M059J (cell line): ENCODE measurements at regions not wholly inside any gene's neighbourhood (a gene's known extent, or its start where the extent isn't known, plus 50 kb on each side); places are given as distances from the start of the nearest gene placed in this dataset.
"Not testable (repeated sequence)": the region's sequence is repeated elsewhere in the genome, so short reads cannot be mapped to it uniquely, and the experiment has no call there.

ENCODE experiments used
- DNase-seq: peaks from one replicate; pipeline ENCODE4 v3.0.0-alpha.2; 2012; ENCODE audit warnings: low read depth

- no peak for DNase-seq
Observed at GRCh38 chr3:28033059-28033784, 208.2 kb upstream of the CMC1 start.

- no peak for DNase-seq
Observed at GRCh38 chr3:28036599-28037575, 204.5 kb upstream of the CMC1 start.

GRCh38 chr3:28039234-28039633 lies 202.2 kb upstream of the CMC1 start:
- DNase-seq: no peak

GRCh38 chr3:28039829-28040228 lies 201.6 kb upstream of the CMC1 start:
- no peak for DNase-seq

GRCh38 chr3:28042095-28042635 lies 199.3 kb upstream of the CMC1 start:
- no peak for DNase-seq

- DNase-seq: no peak
Observed at GRCh38 chr3:28042707-28043106, 198.7 kb upstream of the CMC1 start.

GRCh38 chr3:28050120-28050519 lies 191.3 kb upstream of the CMC1 start:
- no peak for DNase-seq

GRCh38 chr3:28050885-28051284 lies 190.5 kb upstream of the CMC1 start:
- DNase-seq: peak; percentile 73

GRCh38 chr3:28053759-28054158 lies 187.7 kb upstream of the CMC1 start:
- DNase-seq: peak; percentile 59

GRCh38 chr3:28056806-28057205 lies 184.6 kb upstream of the CMC1 start:
- no peak for DNase-seq

- DNase-seq: no peak
Observed at GRCh38 chr3:28057539-28057938, 183.9 kb upstream of the CMC1 start.

- not testable (repeated sequence) for DNase-seq
Observed at GRCh38 chr3:28059199-28059598, 182.2 kb upstream of the CMC1 start.

- DNase-seq: no peak
Observed at GRCh38 chr3:28066020-28066419, 175.4 kb upstream of the CMC1 start.

GRCh38 chr3:28067014-28067413 lies 174.4 kb upstream of the CMC1 start:
- no peak for DNase-seq

- DNase-seq: no peak
Observed at GRCh38 chr3:28068342-28068741, 173.1 kb upstream of the CMC1 start.

- DNase-seq: no peak
Observed at GRCh38 chr3:28069438-28069837, 172.0 kb upstream of the CMC1 start.

GRCh38 chr3:28076246-28076645 lies 165.2 kb upstream of the CMC1 start:
- no peak for DNase-seq

GRCh38 chr3:28077572-28077971 lies 163.8 kb upstream of the CMC1 start:
- peak; percentile 9 for DNase-seq

GRCh38 chr3:28078536-28078935 lies 162.9 kb upstream of the CMC1 start:
- no peak for DNase-seq

- no peak for DNase-seq
Observed at GRCh38 chr3:28080716-28081115, 160.7 kb upstream of the CMC1 start.

- DNase-seq: no peak
Observed at GRCh38 chr3:28081533-28081947, 159.9 kb upstream of the CMC1 start.

GRCh38 chr3:28087591-28087990 lies 153.8 kb upstream of the CMC1 start:
- DNase-seq: no peak
